Urinary bladder (tissue), 3 donors: ENCODE measurements at regions not wholly inside any gene's neighbourhood (a gene's known extent, or its start where the extent isn't known, plus 50 kb on each side); places are given as distances from the start of the nearest gene placed in this dataset.

Experiments
- DNase-seq: peaks from one replicate; pipeline ENCODE4 v3.0.0-alpha.2; 2015; ENCODE audit errors: extremely low spot score
- H3K27ac ChIP-seq: one replicate; pipeline ENCODE4 v1.5.1; 2013; ENCODE audit warnings: low read depth, mild to moderate bottlenecking, moderate library complexity
- H3K36me3 ChIP-seq: one replicate; pipeline ENCODE4 v1.6.1; 2013; ENCODE audit warnings: mild to moderate bottlenecking, moderate library complexity; ENCODE audit not compliant: insufficient read depth
- H3K4me1 ChIP-seq: one replicate; pipeline ENCODE4 v1.6.1; 2013; ENCODE audit warnings: mild to moderate bottlenecking, moderate library complexity; ENCODE audit not compliant: insufficient read depth
- H3K4me3 ChIP-seq: one replicate; pipeline ENCODE4 v1.5.1; 2013; ENCODE audit warnings: low read depth, low read length
- WGBS: extraction: QIAGEN DNeasy Blood & Tissue Kit; methylation state at CpG from one replicate; pipeline ENCODE4 v1.1.7; 2013; 5-methylcytosine and 5-hydroxymethylcytosine counted together
- donor health status: healthy with polysubstance abuse.
- donor health status: healthy.

DNA sequence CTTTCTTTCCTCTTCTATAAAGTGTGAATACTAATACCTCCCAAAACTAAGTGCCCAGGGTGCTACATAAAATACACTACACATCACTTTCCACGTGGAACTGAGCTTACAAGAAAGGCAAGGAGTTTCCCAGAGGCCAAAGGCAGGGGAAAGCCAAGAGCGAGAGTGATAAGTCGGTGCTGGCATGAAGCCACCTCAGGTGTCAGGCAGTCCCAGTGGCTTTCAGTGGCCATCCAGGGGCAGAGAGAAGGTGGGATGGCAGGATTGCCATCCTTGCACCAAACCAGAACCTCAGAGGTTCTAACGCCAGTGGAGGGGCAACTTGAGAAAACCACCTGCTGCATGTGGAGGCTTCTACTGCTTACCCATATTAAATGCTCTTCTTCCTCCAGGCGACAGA lies 79.7 kb upstream of the DIO3 start:
- no peak for DNase-seq
- H3K4me3 ChIP-seq: no peak overlapping the region
- H3K27ac ChIP-seq: no peak overlapping the region
- WGBS: 79% methylated on average over 5 of the region's 5 CpGs
- no peaks in the 10 kb centered on the region for H3K4me1 ChIP-seq
- H3K36me3 ChIP-seq: no peaks in the 10 kb centered on the region

GRCh38 chr14:101482066-101482465 lies 79.2 kb upstream of the DIO3 start:
- no peaks in the 10 kb centered on the region for H3K4me1 ChIP-seq
- H3K27ac ChIP-seq: no peak overlapping the region
- no peak for DNase-seq
- no peaks in the 10 kb centered on the region for H3K36me3 ChIP-seq
- H3K4me3 ChIP-seq: no peak overlapping the region
- 94% methylated on average over 4 of the region's 4 CpGs for WGBS

- no peak for DNase-seq
- no peak overlapping the region for H3K27ac ChIP-seq
- no peak overlapping the region for H3K4me3 ChIP-seq
- no peaks in the 10 kb centered on the region for H3K4me1 ChIP-seq
- H3K36me3 ChIP-seq: no peaks in the 10 kb centered on the region
- WGBS: 82% methylated on average over 4 of the region's 4 CpGs
These were observed 77.5 kb upstream of the DIO3 start for GRCh38 chr14:101483829-101484228.

GRCh38 chr14:101489092-101489760 lies 72.1 kb upstream of the DIO3 start:
- H3K36me3 ChIP-seq: no peaks in the 10 kb centered on the region
- H3K27ac ChIP-seq: no peak overlapping the region
- no peaks in the 10 kb centered on the region for H3K4me1 ChIP-seq
- WGBS: 90% methylated on average over 9 of the region's 9 CpGs
- DNase-seq: no peak
- H3K4me3 ChIP-seq: no peak overlapping the region

DNA sequence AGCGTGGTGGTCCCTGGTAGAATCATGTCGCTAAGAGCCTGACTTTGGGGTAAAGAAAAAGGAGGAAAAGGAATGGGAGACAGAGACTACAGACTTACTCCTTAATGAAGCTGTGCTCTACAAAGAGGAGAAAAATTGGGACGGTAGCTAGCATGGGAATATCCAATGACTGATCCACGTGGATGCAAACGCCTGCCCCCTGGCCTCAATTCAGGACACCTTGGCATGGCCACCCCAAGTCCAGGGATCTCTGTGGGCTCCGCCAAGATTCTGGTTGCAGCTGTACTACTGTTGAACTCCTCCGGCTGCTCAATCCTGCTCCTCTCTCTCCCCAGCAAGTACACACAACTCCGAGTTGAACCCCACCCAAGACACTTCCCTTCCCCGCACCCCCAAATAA lies 70.5 kb upstream of the DIO3 start:
- H3K4me3 ChIP-seq: no peak overlapping the region
- H3K27ac ChIP-seq: no peak overlapping the region
- no peak for DNase-seq
- H3K4me1 ChIP-seq: no peaks in the 10 kb centered on the region
- WGBS: 78% methylated on average over 9 of the region's 9 CpGs
- H3K36me3 ChIP-seq: no peaks in the 10 kb centered on the region

- 95% methylated on average over 12 of the region's 12 CpGs for WGBS
- no peak for DNase-seq
- Histone ChIP-seq H3K4me3 (no peak overlapping the region), H3K4me1 (no peaks in the 10 kb centered on the region), H3K27ac (no peak overlapping the region), H3K36me3 (no peaks in the 10 kb centered on the region)
These were observed 69.5 kb upstream of the DIO3 start for GRCh38 chr14:101491841-101492240.

DNA sequence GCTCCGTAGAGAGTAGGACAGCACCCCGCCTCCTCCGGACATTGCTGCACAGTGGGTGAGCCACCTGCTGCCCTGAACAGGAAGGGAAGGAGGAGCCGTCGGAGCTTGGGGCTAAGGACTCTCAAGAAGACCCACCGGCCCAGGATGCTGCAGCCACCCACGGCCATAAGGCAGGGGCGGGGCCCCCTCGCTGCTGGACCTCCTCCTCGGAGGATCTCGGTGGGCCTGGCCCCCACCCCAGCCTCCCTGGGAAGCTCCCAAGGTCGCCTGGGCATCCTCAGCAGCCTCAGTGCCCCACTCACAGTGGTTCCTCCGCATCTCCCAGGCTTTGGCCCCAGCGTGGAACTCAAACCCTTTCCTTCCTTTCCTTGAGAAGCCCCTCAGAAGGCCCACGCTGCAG lies 68.6 kb upstream of the DIO3 start:
- H3K4me1 ChIP-seq: no peaks in the 10 kb centered on the region
- no peaks in the 10 kb centered on the region for H3K36me3 ChIP-seq
- no peak overlapping the region for H3K27ac ChIP-seq
- H3K4me3 ChIP-seq: no peak overlapping the region
- DNase-seq: no peak
- 81% methylated on average over 15 of the region's 15 CpGs for WGBS

DNA sequence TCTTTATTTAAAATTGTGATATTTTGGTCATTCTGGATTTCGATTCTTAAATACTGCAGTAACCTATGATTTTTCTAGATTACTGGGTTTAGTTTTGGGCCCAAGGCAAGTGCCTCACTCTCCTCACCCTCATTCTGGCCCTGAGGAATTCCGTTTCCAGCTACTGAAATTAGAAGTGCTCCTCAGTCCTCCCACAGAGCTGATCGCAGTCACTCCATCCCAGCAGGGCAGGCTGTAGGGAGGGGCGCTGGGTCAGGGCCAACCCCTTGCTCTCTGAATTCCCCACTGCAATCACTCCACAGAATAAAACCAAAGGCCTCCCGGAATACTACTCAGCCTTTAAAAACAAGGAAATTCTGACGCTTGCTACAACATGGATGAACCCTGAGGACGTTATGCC lies 66.5 kb upstream of the DIO3 start:
- no peak for DNase-seq
- H3K4me3 ChIP-seq: no peak overlapping the region
- WGBS: 66% methylated on average over 7 of the region's 7 CpGs
- no peaks in the 10 kb centered on the region for H3K4me1 ChIP-seq
- no peak overlapping the region for H3K27ac ChIP-seq
- no peaks in the 10 kb centered on the region for H3K36me3 ChIP-seq

GRCh38 chr14:101495284-101495683 lies 66.0 kb upstream of the DIO3 start:
- WGBS: 97% methylated on average over 3 of the region's 3 CpGs
- no peak for DNase-seq
- no peaks in the 10 kb centered on the region for H3K36me3 ChIP-seq
- no peak overlapping the region for H3K4me3 ChIP-seq
- no peak overlapping the region for H3K27ac ChIP-seq
- H3K4me1 ChIP-seq: no peaks in the 10 kb centered on the region

- 70% methylated on average over 30 of the region's 30 CpGs for WGBS
- no peak for DNase-seq
- no peaks in the 10 kb centered on the region for H3K36me3 ChIP-seq
- H3K4me1 ChIP-seq: no peaks in the 10 kb centered on the region
- H3K4me3 ChIP-seq: no peak overlapping the region
- no peak overlapping the region for H3K27ac ChIP-seq
These were observed 65.2 kb upstream of the DIO3 start for GRCh38 chr14:101495827-101496775.

- WGBS: 36% methylated on average over 16 of the region's 16 CpGs
- Histone ChIP-seq H3K4me3 (no peak overlapping the region), H3K36me3 (no peaks in the 10 kb centered on the region), H3K27ac (no peak overlapping the region), H3K4me1 (no peaks in the 10 kb centered on the region)
- no peak for DNase-seq
These were observed 64.3 kb upstream of the DIO3 start for GRCh38 chr14:101496776-101497683.

- Histone ChIP-seq H3K4me1 (no peaks in the 10 kb centered on the region), H3K27ac (no peak overlapping the region), H3K36me3 (no peaks in the 10 kb centered on the region), H3K4me3 (no peak overlapping the region)
- WGBS: 63% methylated on average over 23 of the region's 23 CpGs
- DNase-seq: no peak
These were observed 63.4 kb upstream of the DIO3 start for GRCh38 chr14:101497684-101498525.

DNA sequence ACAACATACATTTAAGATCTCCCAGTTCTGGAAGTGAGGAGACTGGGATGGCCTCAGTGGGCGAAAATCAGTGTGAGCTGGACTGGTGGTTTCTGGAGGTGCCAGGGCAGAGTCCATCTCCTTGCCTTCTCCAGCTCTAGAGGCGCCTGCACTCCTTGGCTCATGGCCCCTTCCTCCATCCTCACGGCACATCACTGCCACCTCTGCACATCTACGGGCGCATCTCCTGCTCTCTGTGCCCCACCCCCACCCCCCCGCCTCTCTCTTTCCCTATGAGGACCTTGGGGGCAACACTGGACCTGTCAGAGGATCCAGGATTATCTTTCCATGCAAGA lies 62.8 kb upstream of the DIO3 start:
- Histone ChIP-seq H3K4me3 (no peak overlapping the region), H3K27ac (no peak overlapping the region), H3K36me3 (no peaks in the 10 kb centered on the region), H3K4me1 (no peaks in the 10 kb centered on the region)
- DNase-seq: no peak
- WGBS: 99% methylated on average over 6 of the region's 6 CpGs
